Testis (tissue), 2 donors: ENCODE measurements at regions not wholly inside any gene's neighbourhood (a gene's known extent, or its start where the extent isn't known, plus 50 kb on each side); places are given as distances from the start of the nearest gene placed in this dataset.

Experiments
- DNase-seq: peaks from one replicate; pipeline ENCODE4 v3.0.0-alpha.2; 2019
- H3K27ac ChIP-seq, 2 donors: fragments of 200-600 bp; sonication (generic); one replicate each; pipeline ENCODE4 v1.5.1; 2019
- H3K27me3 ChIP-seq: fragments of 200-600 bp; sonication (generic); one replicate; pipeline ENCODE4 v1.5.1; 2019
- H3K36me3 ChIP-seq: fragments of 200-600 bp; sonication (generic); one replicate; pipeline ENCODE4 v1.5.1; 2017; ENCODE audit warnings: low read depth; ENCODE audit errors: missing control alignments
- H3K4me1 ChIP-seq: fragments of 200-600 bp; sonication (generic); one replicate; pipeline ENCODE4 v1.5.1; 2019
- H3K4me3 ChIP-seq, 2 donors: fragments of 200-600 bp; sonication (generic); one replicate each; pipeline ENCODE4 v1.5.1; 2017 to 2019
- H3K9me3 ChIP-seq: fragments of 200-600 bp; sonication (generic); one replicate; pipeline ENCODE4 v1.5.1; 2017
- CTCF ChIP-seq, 3 experiments: fragments of 450-650 bp in 2 of 3; fragments of 200-600 bp in 1 of 3; sonication (generic) in 1 of 3; IDR thresholded peaks; one replicate each; pipeline ENCODE4 v1.5.1; 2016 to 2019; ENCODE audit warnings: antibody characterized with exemption in 3 of 3, mild to moderate bottlenecking in 2 of 3, moderate library complexity in 1 of 3
- POLR2A ChIP-seq: fragments of 450-650 bp; IDR thresholded peaks from one replicate; pipeline ENCODE4 v1.6.1; 2017; ENCODE audit warnings: antibody characterized with exemption, mild to moderate bottlenecking, moderate library complexity
- WGBS, 2 donors: methylation state at CpG; one replicate each; pipeline ENCODE4 v1.1.5; 2018; 5-methylcytosine and 5-hydroxymethylcytosine counted together
- intact Hi-C: fragments of 100-400 bp; cut with DNase I; formaldehyde crosslinking; loops from one replicate; pipeline ENCODE4 v1.15.1; 2023; ENCODE audit warnings: low total_unique reads

DNA sequence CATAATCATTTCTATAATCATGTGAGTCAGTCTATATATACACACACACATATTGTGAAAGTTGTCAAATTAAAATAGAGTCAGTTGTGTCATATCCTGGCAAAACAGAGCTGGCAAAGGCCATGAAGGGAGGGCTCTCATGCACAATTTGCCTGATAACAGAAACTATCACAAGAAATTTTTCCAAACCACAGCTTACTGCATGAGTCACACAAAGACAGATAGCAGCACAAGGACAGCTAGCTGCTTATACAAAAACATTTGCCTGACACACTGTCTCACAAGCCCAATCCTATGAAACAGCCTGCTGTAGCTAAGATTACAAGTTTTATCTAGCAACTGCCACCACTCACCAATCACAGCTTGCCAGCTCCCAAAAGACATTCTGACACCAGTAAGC lies 848.5 kb upstream of the MAN1A1 start:
- Histone ChIP-seq H3K27me3 (no peaks in the 10 kb centered on the region), H3K27ac (no peak overlapping the region), H3K9me3 (no peaks in the 10 kb centered on the region), H3K36me3 (no peaks in the 10 kb centered on the region), H3K4me3 (no peak overlapping the region), H3K4me1 (no peaks in the 10 kb centered on the region)
- intact Hi-C loops: no loop called here
- DNase-seq: no peak
- no peak for TF ChIP-seq CTCF (IDR thresholded peaks at IDR 0.05)
- TF ChIP-seq POLR2A: no peak

- no peak overlapping the region for H3K4me3 ChIP-seq
- H3K27ac ChIP-seq: no peak overlapping the region
- intact Hi-C loops: no loop called here
- no peak for TF ChIP-seq POLR2A
- H3K36me3 ChIP-seq: no peaks in the 10 kb centered on the region
- DNase-seq: no peak
- no peaks in the 10 kb centered on the region for H3K9me3 ChIP-seq
- H3K27me3 ChIP-seq: no peaks in the 10 kb centered on the region
- no peaks in the 10 kb centered on the region for H3K4me1 ChIP-seq
Measured at GRCh38 chr6:120186080-120186479, 836.5 kb upstream of the MAN1A1 start.

DNA sequence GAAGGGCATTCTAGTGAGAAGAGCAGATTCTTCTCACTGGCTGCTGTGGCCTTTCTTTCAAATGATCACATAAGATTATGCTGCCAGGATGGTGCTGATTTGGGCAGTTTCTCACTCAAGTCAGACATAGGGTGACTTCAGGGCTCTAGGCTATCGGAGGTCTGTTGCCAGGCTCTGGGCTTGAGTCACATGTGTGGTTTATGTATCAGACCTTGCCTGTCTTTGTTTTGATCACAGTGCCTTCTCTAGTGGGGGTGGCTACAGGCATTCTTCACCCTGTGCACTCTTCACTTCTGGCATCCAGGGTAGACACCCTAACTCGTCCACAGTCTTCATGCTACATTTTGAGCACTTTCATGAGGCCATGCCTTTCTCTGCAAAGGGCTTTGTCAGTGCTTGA lies 823.7 kb upstream of the MAN1A1 start:
- Histone ChIP-seq H3K27me3 (no peaks in the 10 kb centered on the region), H3K27ac (no peak overlapping the region), H3K9me3 (no peaks in the 10 kb centered on the region), H3K4me1 (no peaks in the 10 kb centered on the region), H3K36me3 (no peaks in the 10 kb centered on the region), H3K4me3 (no peak overlapping the region)
- intact Hi-C loops: no loop called here
- WGBS, 2 donors: 80 to 91% methylated on average over 2 of the region's 2 CpGs
- no peak for DNase-seq
- no peak for TF ChIP-seq CTCF (IDR thresholded peaks at IDR 0.05)
- TF ChIP-seq POLR2A: no peak

GRCh38 chr6:120164531-120164930 lies 815.0 kb upstream of the MAN1A1 start:
- intact Hi-C loops: no loop called here
- TF ChIP-seq CTCF (IDR thresholded peaks at IDR 0.05) (no peak), POLR2A (no peak)
- DNase-seq: no peak
- no peaks in the 10 kb centered on the region for H3K27me3 ChIP-seq
- H3K36me3 ChIP-seq: no peaks in the 10 kb centered on the region
- no peak overlapping the region for H3K27ac ChIP-seq
- H3K4me1 ChIP-seq: no peaks in the 10 kb centered on the region
- H3K4me3 ChIP-seq: no peak overlapping the region
- 77 to 82% methylated on average over 4 of the region's 4 CpGs for WGBS, 2 donors
- H3K9me3 ChIP-seq: no peaks in the 10 kb centered on the region

DNA sequence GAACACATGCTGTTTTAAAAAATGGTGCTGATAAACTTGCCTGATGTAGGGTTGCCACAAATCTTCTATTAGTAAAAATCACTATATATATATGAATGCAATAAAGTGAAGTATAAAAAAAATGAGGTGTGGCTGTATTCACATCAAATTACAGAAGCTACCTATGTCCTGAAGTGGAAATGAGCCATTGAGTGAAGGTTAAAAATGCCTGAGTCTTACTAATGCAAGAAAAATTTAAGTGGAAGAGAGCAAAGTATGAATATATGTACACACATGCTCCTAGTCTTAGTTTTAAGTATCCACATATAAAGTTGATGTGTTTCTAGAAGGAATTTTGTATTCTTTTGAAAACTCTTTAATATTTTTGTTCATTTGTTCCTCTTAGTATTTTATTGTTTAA lies 808.3 kb upstream of the MAN1A1 start:
- no peak for DNase-seq
- H3K9me3 ChIP-seq: no peaks in the 10 kb centered on the region
- TF ChIP-seq POLR2A (no peak), CTCF (IDR thresholded peaks at IDR 0.05) (no peak)
- no peaks in the 10 kb centered on the region for H3K4me1 ChIP-seq
- intact Hi-C loops: no loop called here
- H3K27ac ChIP-seq: no peak overlapping the region
- no peak overlapping the region for H3K4me3 ChIP-seq
- no peaks in the 10 kb centered on the region for H3K36me3 ChIP-seq
- H3K27me3 ChIP-seq: no peaks in the 10 kb centered on the region
